Testis (tissue), 2 donors: ENCODE measurements at regions not wholly inside any gene's neighbourhood (a gene's known extent, or its start where the extent isn't known, plus 50 kb on each side); places are given as distances from the start of the nearest gene placed in this dataset.
"Not testable (repeated sequence)": the region's sequence is repeated elsewhere in the genome, so short reads cannot be mapped to it uniquely, and the experiment has no call there.

ENCODE experiments used
- CTCF ChIP-seq, 3 experiments: fragments of 450-650 bp in 2 of 3; fragments of 200-600 bp in 1 of 3; sonication (generic) in 1 of 3; IDR thresholded peaks; one replicate each; pipeline ENCODE4 v1.5.1; 2016 to 2019; ENCODE audit warnings: antibody characterized with exemption in 3 of 3, mild to moderate bottlenecking in 2 of 3, moderate library complexity in 1 of 3
- POLR2A ChIP-seq: fragments of 450-650 bp; IDR thresholded peaks from one replicate; pipeline ENCODE4 v1.6.1; 2017; ENCODE audit warnings: antibody characterized with exemption, mild to moderate bottlenecking, moderate library complexity

GRCh38 chr11:71707083-71707482 is 124.4 kb upstream of the KRTAP5-11 start:
- TF ChIP-seq POLR2A; CTCF (IDR thresholded peaks at IDR 0.05): not testable (repeated sequence)
